Loucy (cell line): ENCODE measurements at regions not wholly inside any gene's neighbourhood (a gene's known extent, or its start where the extent isn't known, plus 50 kb on each side); places are given as distances from the start of the nearest gene placed in this dataset.

Experiments
- CTCF ChIP-seq: fragments of 200-600 bp; sonication (generic); conservative IDR thresholded peaks from 2 replicates; pipeline ENCODE4 v1.5.1; 2014; ENCODE audit warnings: mild to moderate bottlenecking, antibody characterized with exemption, low read length
- EZH2phosphoT487 ChIP-seq: fragments of 200-600 bp; IDR thresholded peaks from 2 replicates; pipeline ENCODE4 v1.6.1; 2018; ENCODE audit warnings: antibody characterized with exemption, mild to moderate bottlenecking, moderate library complexity, borderline replicate concordance

- no peak for TF ChIP-seq CTCF
- TF ChIP-seq EZH2phosphoT487 = no peak
Measured at GRCh38 chr15:77819048-77819850, 186.5 kb upstream of the LINGO1 start.
